ENCODE measurements at regions not wholly inside any gene's neighbourhood (a gene's known extent, or its start where the extent isn't known, plus 50 kb on each side); places are given as distances from the start of the nearest gene placed in this dataset.
"Not testable (repeated sequence)": the region's sequence is repeated elsewhere in the genome, so short reads cannot be mapped to it uniquely, and the experiment has no call there.

GRCh38 chr6:14288910-14289309 is 171.3 kb downstream of the CD83 start:
- no peak overlapping the region for H3K4me3 ChIP-seq (ENCODE audit: low read depth, low read length)

GRCh38 chr6:14290041-14290771 is 172.6 kb downstream of the CD83 start:
- H3K4me3 ChIP-seq (ENCODE audit: low read depth, low read length) = no peak overlapping the region

- no peak overlapping the region for H3K4me3 ChIP-seq (ENCODE audit: low read depth, low read length)
Observed at GRCh38 chr6:14290772-14291330, 173.3 kb downstream of the CD83 start.

GRCh38 chr6:14291331-14291730 is 173.8 kb downstream of the CD83 start:
- H3K4me3 ChIP-seq (ENCODE audit: low read depth, low read length) = no peak overlapping the region

- H3K4me3 ChIP-seq (ENCODE audit: low read depth, low read length) = no peak overlapping the region
Observed at GRCh38 chr6:14292119-14292518, 174.5 kb downstream of the CD83 start.

- no peak overlapping the region for H3K4me3 ChIP-seq (ENCODE audit: low read depth, low read length)
Observed at GRCh38 chr6:14294270-14294951, 176.8 kb downstream of the CD83 start.

GRCh38 chr6:14296698-14297097 is 179.1 kb downstream of the CD83 start:
- not testable (repeated sequence) for H3K4me3 ChIP-seq (ENCODE audit: low read depth, low read length)

- not testable (repeated sequence) for H3K4me3 ChIP-seq (ENCODE audit: low read depth, low read length)
Observed at GRCh38 chr6:14297118-14297517, 179.5 kb downstream of the CD83 start.

GRCh38 chr6:14300189-14300588 is 182.6 kb downstream of the CD83 start:
- H3K4me3 ChIP-seq (ENCODE audit: low read depth, low read length) = peak overlapping the region; percentile 39

- peak overlapping the region; percentile 39 for H3K4me3 ChIP-seq (ENCODE audit: low read depth, low read length)
Observed at GRCh38 chr6:14300721-14301120, 183.1 kb downstream of the CD83 start.

- peak overlapping the region; percentile 35 for H3K4me3 ChIP-seq (ENCODE audit: low read depth, low read length)
Observed at GRCh38 chr6:14301477-14301876, 183.9 kb downstream of the CD83 start.

GRCh38 chr6:14305131-14305530 is 187.6 kb downstream of the CD83 start:
- H3K4me3 ChIP-seq (ENCODE audit: low read depth, low read length) = no peak overlapping the region

GRCh38 chr6:14305624-14306023 is 188.1 kb downstream of the CD83 start:
- no peak overlapping the region for H3K4me3 ChIP-seq (ENCODE audit: low read depth, low read length)

GRCh38 chr6:14306151-14306906 is 188.8 kb downstream of the CD83 start:
- no peak overlapping the region for H3K4me3 ChIP-seq (ENCODE audit: low read depth, low read length)

- H3K4me3 ChIP-seq (ENCODE audit: low read depth, low read length) = no peak overlapping the region
Observed at GRCh38 chr6:14309516-14309915, 191.9 kb downstream of the CD83 start.

- no peak overlapping the region for H3K4me3 ChIP-seq (ENCODE audit: low read depth, low read length)
Observed at GRCh38 chr6:14309951-14310445, 192.4 kb downstream of the CD83 start.

- no peak overlapping the region for H3K4me3 ChIP-seq (ENCODE audit: low read depth, low read length)
Observed at GRCh38 chr6:14310960-14311359, 193.4 kb downstream of the CD83 start.

GRCh38 chr6:14312587-14312986 is 195.0 kb downstream of the CD83 start:
- H3K4me3 ChIP-seq (ENCODE audit: low read depth, low read length) = no peak overlapping the region

GRCh38 chr6:14313248-14313647 is 195.7 kb downstream of the CD83 start:
- H3K4me3 ChIP-seq (ENCODE audit: low read depth, low read length) = no peak overlapping the region

- H3K4me3 ChIP-seq (ENCODE audit: low read depth, low read length) = no peak overlapping the region
Observed at GRCh38 chr6:14315353-14315752, 197.8 kb downstream of the CD83 start.

GRCh38 chr6:14316651-14317386 is 199.2 kb downstream of the CD83 start:
- no peak overlapping the region for H3K4me3 ChIP-seq (ENCODE audit: low read depth, low read length)

Measured in iPS-11a (cell line).